HFFc6 (cell line): ENCODE measurements at regions not wholly inside any gene's neighbourhood (a gene's known extent, or its start where the extent isn't known, plus 50 kb on each side); places are given as distances from the start of the nearest gene placed in this dataset.

Source experiments
- DNase-seq: peaks from one replicate; pipeline ENCODE4 v3.0.0-alpha.2; 2018
- H3K27ac Mint-ChIP-seq: 2 replicates; pipeline ENCODE4 v1.8.0; 2020; ENCODE audit warnings: mild to moderate bottlenecking, mixed read lengths
- H3K27me3 Mint-ChIP-seq: 2 replicates; pipeline ENCODE4 v1.8.0; 2021; ENCODE audit warnings: mild to moderate bottlenecking, moderate library complexity, mixed read lengths; ENCODE audit not compliant: insufficient read depth
- H3K36me3 Mint-ChIP-seq: 2 replicates; pipeline ENCODE4 v1.8.0; 2021; ENCODE audit warnings: low read depth, mixed read lengths
- H3K4me1 Mint-ChIP-seq: 2 replicates; pipeline ENCODE4 v1.8.0; 2020; ENCODE audit warnings: low read depth, mixed read lengths
- H3K4me3 Mint-ChIP-seq: 2 replicates; pipeline ENCODE4 v1.8.0; 2020; ENCODE audit warnings: mild to moderate bottlenecking, moderate library complexity, mixed read lengths
- H3K9me3 Mint-ChIP-seq: 2 replicates; pipeline ENCODE4 v1.8.0; 2020; ENCODE audit warnings: mild to moderate bottlenecking, mixed read lengths
- TF ChIP-seq, protein P1 (sequence below): fragments of 200-600 bp; sonication (generic); IDR thresholded peaks from 2 replicates; pipeline ENCODE4 v1.5.0; 2021; ENCODE audit warnings: antibody characterized with exemption, mild to moderate bottlenecking

DNA sequence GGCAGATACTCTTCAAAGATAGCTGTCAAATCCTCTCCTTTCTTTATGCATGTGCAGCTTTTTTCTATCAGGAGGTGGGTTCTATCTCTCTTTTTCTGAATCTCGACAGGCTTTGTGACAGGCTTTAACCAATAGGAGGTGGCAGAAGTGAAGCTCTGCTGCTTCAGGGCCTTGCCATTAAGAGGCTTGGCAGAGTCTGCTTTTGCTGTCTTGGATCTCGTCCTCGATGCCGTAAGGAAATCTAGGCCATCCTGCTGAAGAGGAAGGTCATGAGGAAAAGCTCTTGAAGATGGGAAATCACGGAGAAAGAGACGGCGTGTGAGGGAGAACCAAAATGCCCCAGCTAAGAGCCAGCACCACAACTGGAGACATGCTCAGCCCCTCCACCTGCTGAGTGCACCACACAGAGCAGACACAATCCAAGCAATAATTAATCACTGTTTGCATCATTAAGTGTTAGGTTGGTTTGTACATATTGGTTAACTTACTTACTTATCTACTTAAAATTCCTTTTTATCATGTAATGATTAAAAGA, 92.2 kb downstream of the DDIT4L start:
- no peak overlapping the region for H3K4me3 Mint-ChIP-seq
- H3K27ac Mint-ChIP-seq: no peak overlapping the region
- no peaks in the 10 kb centered on the region for H3K36me3 Mint-ChIP-seq
- TF ChIP-seq, protein P1, sequence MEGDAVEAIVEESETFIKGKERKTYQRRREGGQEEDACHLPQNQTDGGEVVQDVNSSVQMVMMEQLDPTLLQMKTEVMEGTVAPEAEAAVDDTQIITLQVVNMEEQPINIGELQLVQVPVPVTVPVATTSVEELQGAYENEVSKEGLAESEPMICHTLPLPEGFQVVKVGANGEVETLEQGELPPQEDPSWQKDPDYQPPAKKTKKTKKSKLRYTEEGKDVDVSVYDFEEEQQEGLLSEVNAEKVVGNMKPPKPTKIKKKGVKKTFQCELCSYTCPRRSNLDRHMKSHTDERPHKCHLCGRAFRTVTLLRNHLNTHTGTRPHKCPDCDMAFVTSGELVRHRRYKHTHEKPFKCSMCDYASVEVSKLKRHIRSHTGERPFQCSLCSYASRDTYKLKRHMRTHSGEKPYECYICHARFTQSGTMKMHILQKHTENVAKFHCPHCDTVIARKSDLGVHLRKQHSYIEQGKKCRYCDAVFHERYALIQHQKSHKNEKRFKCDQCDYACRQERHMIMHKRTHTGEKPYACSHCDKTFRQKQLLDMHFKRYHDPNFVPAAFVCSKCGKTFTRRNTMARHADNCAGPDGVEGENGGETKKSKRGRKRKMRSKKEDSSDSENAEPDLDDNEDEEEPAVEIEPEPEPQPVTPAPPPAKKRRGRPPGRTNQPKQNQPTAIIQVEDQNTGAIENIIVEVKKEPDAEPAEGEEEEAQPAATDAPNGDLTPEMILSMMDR: no peak
- H3K9me3 Mint-ChIP-seq: no peaks in the 10 kb centered on the region
- no peak for DNase-seq
- H3K4me1 Mint-ChIP-seq: peaks cover 29% of the 10 kb centered on the region
- peaks cover 1% of the 10 kb centered on the region; the same call in 1 of the 2 replicates for H3K27me3 Mint-ChIP-seq

DNA sequence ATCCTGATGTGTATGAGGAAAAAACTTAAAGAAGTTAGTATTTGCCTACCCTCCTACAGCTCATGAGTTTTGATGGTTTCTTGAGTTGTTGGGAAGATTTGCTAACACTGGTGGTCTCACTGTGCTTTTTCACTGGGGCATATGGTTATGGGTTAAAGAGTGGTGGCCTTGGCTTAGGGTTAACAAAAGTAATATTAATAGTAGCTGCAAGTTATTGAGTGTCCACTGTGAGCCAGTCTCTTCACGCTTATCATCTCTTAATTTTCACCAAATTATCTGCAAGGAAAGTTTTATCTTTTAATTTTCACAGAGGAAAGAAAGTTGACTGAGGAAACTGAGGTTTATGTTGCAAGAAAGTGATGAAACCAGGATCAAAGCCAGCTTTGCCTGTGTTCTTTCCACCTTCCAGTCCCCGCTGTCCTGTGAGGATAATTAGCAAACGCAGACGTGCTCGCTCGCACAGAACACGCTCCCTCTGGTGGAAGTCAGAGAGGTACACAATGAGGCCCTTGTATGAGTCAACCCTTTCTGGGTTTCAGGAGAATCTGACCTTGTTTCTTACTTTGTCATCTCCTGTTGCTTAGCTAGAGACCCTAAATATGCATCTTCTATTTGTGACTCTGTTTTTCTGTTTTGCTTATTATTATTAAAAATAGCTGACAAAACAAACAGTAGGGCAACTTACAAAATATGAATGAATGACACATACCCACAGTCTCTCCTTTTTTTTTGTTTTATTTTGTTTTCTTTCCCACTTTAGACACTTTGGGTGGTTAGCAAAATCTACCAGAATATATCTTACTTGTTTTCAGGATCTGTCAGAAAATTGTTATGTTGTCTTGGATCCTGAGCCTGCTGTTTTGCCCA, 94.3 kb downstream of the DDIT4L start:
- no peak overlapping the region for H3K27ac Mint-ChIP-seq
- H3K27me3 Mint-ChIP-seq: peaks cover 1% of the 10 kb centered on the region; the same call in 1 of the 2 replicates
- no peaks in the 10 kb centered on the region for H3K36me3 Mint-ChIP-seq
- H3K4me3 Mint-ChIP-seq: no peak overlapping the region
- TF ChIP-seq, protein P1: peak; percentile 82
- H3K9me3 Mint-ChIP-seq: no peaks in the 10 kb centered on the region
- peaks cover 30% of the 10 kb centered on the region for H3K4me1 Mint-ChIP-seq
- DNase-seq: peak; percentile 75

DNA sequence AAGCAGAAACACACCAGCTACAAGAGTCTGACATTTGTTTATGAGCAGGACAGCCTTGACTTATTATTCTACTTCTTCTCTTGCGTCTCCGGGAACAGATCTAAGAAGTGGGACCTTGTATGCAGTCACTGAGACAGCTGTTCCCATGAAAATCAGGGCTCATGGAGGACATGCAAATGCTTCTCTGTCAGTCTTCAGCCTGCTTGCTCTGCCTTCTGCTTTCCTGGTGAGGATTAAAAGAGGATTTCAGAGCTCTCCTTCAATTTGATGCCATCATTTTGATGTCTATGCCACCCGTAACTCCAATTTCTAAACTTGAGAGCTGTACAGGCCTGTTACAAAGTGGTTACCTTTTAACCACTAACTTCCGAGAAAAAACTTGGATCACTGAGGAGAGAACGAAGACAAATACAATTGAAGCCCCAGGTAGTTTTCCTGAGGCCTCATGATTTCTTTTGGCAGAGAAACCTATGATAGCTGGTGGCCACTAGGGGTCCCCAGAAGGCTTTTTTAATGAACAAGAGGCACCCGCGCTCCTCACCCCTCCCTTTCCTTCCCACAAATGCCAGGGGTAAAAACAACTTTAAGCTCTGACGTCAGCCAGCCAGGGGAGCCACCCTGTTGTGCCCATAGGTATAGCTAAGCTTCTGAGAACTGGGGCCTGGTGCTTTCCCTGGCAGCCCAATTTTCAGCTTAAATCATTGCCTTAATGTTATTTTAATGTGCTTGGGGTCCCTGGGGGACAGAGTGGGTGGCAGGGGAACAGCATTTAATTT, 97.0 kb downstream of the DDIT4L start:
- TF ChIP-seq, protein P1: peak; percentile 93
- H3K4me3 Mint-ChIP-seq: no peak overlapping the region
- H3K9me3 Mint-ChIP-seq: no peaks in the 10 kb centered on the region
- H3K36me3 Mint-ChIP-seq: no peaks in the 10 kb centered on the region
- peaks cover 24% of the 10 kb centered on the region for H3K4me1 Mint-ChIP-seq
- H3K27me3 Mint-ChIP-seq: peaks cover 1% of the 10 kb centered on the region; the same call in 1 of the 2 replicates
- peak overlapping the region; percentile 50; the same call in 1 of the 2 replicates for H3K27ac Mint-ChIP-seq
- DNase-seq: peak; percentile 78

DNA sequence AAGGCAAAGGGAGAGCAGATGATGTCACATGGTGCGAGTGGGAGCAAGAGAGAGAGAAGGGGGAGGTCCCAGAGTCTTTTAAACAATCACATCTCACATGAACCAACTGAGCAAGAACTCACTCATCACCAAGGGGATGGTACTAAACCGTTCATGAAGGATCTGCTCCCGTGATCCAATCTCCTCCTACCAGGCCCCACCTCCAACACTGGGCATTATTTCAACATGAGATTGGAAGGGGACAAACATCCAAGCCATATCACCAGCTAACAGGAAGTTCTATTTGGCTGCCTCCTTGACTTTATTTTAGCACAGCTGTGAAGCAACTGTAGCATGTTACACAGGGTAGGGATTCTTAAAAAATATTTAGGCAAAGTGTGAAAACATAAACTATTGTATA, 102.5 kb downstream of the DDIT4L start:
- no peaks in the 10 kb centered on the region for H3K36me3 Mint-ChIP-seq

More for the DNA sequence above, 102.5 kb downstream of the DDIT4L start:
- no peak overlapping the region for H3K27ac Mint-ChIP-seq
- no peaks in the 10 kb centered on the region for H3K9me3 Mint-ChIP-seq
- TF ChIP-seq, protein P1: no peak
- peaks cover 13% of the 10 kb centered on the region for H3K4me1 Mint-ChIP-seq
- H3K27me3 Mint-ChIP-seq: no peaks in the 10 kb centered on the region
- DNase-seq: no peak
- no peak overlapping the region for H3K4me3 Mint-ChIP-seq
